NCI-H1105 (cell line): ENCODE measurements at regions not wholly inside any gene's neighbourhood (a gene's known extent, or its start where the extent isn't known, plus 50 kb on each side); places are given as distances from the start of the nearest gene placed in this dataset.
"Not testable (repeated sequence)": the region's sequence is repeated elsewhere in the genome, so short reads cannot be mapped to it uniquely, and the experiment has no call there.

Source experiments
- DNase-seq: peaks from one replicate; lab custom pipeline; 2025; lab: John Stamatoyannopoulos, UW

- DNase-seq = no peak
Observed at GRCh38 chr9:120338340-120338739, 241.6 kb downstream of the CDK5RAP2 start.

DNA sequence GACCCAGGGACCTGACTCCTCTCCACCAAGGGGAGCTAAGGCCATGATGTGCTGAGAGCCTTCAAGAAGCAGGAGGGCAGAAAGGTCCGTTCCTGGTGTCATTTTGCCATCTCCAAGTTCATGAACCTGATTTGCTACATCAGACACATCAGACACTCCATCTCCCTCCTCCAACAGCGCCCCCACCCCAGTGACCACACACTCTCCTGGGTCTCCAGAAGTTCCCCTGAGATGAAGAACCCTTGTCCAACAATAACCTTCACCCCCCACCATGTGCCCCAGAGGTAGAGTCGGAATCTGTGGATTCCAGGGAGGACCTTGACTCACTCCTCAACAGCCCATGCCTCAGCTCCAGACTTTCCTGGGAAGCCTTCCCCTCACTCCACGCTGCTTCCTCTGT, 242.8 kb downstream of the CDK5RAP2 start:
- no peak for DNase-seq

- no peak for DNase-seq
Observed at GRCh38 chr9:120336753-120337090, 243.2 kb downstream of the CDK5RAP2 start.

GRCh38 chr9:120336021-120336752, 243.8 kb downstream of the CDK5RAP2 start:
- DNase-seq = peak; percentile 32

GRCh38 chr9:120331913-120332312, 248.1 kb downstream of the CDK5RAP2 start:
- DNase-seq = no peak

DNA sequence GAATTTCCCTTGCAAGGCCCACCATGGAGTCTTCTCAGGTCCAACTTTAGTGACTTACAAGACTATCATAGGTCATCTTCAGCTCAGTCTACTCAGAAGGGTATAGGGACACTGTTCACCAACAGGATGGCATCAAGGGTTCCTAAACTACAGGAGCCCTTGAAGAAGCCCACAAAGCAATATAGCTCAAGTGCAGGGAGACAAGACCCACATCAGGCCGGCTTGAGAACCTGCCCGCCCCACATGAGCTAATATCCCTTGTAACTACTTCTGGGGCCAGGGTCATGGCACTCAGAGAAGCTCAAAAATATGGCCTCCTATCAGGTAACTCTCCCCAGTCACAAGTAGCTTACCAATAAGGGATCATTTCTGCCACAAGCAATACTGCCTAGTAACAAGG, 249.9 kb downstream of the CDK5RAP2 start:
- DNase-seq = no peak

DNA sequence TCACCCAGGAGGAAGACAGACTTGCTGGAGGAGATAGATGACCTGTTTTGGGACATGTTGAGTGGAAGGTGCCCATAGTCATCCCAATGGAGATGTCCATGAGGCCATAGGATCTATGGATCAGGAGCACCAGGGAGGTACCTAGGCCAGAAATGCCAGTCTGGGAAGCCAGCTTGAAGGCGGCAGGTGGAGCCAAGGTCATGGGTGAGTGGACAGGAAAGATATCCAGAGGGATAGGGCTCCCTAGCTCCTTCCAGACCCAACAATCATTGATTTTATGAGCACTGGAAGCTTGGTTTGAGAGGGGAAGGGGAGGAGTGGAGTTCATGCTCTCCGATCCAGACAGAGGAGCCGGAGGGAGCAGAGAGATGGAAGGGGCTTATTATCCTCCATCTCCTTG, 252.6 kb downstream of the CDK5RAP2 start:
- DNase-seq = no peak

GRCh38 chr9:120326049-120326693, 253.8 kb downstream of the CDK5RAP2 start:
- no peak for DNase-seq

GRCh38 chr9:120324996-120325642, 254.8 kb downstream of the CDK5RAP2 start:
- DNase-seq = peak; percentile 15

DNA sequence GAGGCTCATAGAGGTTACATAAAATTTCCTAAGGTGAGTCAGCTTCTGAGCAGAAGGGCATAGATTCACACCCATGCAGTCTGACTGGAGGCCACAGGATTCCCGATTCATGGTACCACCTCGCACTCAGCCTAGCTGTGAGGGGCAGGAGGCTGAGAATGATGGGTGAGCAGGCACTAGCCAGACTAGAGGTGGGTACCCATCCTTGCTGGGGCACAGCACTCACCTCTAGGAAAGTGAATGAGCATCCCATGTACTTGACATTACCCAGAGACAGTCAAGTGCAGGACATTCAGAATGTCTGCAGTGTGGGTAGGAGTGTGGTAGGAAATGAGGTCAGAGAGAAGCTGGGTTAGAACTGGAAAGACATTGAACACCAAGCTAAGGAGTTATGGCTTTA, 255.5 kb downstream of the CDK5RAP2 start:
- no peak for DNase-seq

- no peak for DNase-seq
Observed at GRCh38 chr9:120323125-120323524, 256.8 kb downstream of the CDK5RAP2 start.

DNA sequence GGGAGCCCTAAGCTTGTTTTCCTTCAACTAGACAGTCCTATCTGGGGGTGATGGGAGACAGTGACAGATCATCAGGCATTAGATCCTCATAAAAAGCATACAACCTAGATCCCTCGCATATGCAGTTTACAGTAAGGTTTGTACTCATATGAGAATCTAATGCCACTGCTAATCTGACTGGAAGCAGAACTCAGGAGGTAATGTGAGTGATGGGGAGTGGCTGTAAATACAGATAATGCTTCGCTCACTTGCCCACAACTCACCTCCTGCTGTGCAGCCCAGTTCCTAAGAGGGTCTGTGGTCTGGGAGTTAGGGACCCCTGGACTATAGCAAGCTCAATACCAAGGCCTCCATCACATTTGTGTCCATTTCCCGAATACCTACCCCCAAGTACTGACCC, 260.5 kb downstream of the CDK5RAP2 start:
- DNase-seq = no peak

DNA sequence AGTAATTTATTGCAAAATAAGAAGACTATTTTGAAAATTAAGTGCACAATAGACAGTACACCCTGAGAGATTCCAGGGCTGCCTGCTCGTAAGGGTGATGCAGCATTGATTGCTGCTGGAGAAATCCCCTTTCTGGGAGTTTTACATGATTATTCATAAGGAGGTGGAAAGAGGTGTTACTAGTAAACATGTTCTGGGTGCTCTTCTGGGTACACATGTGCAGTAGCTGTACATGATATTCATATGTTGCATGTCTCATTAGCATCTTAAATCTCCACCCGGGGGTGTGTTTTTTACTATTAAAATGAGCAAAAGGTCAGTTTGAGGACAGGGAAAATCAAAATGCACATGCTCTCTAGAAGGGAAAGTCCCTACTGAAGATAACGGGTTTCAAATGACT, 264.8 kb downstream of the CDK5RAP2 start:
- no peak for DNase-seq

DNA sequence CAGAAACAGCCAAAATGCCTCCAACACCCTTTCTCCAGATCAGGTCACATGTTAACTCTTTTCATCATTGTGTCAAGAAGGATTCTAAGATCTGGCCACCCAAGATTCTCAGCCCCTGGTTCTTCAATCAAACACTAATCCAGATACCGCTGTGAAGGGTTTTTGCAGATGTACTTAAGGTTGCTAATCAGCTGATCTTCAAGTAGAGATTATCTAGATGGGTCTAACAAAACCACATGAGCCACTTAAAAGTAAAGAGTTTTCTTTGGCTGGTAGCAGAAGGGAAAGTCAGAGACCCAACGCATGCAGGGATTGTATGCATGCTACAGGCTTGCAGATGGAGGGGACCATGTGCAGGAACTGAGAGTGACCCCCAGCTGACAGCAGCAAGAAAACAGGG, 267.9 kb downstream of the CDK5RAP2 start:
- no peak for DNase-seq

- DNase-seq = no peak
Observed at GRCh38 chr9:120310035-120310434, 269.9 kb downstream of the CDK5RAP2 start.

- no peak for DNase-seq
Observed at GRCh38 chr9:120308495-120308894, 271.5 kb downstream of the CDK5RAP2 start.

- DNase-seq = no peak
Observed at GRCh38 chr9:120307599-120307998, 272.4 kb downstream of the CDK5RAP2 start.

- no peak for DNase-seq
Observed at GRCh38 chr9:120306561-120306960, 273.4 kb downstream of the CDK5RAP2 start.

GRCh38 chr9:120306088-120306487, 273.9 kb downstream of the CDK5RAP2 start:
- DNase-seq = no peak

GRCh38 chr9:120304896-120305295, 275.1 kb downstream of the CDK5RAP2 start:
- DNase-seq = not testable (repeated sequence)

DNA sequence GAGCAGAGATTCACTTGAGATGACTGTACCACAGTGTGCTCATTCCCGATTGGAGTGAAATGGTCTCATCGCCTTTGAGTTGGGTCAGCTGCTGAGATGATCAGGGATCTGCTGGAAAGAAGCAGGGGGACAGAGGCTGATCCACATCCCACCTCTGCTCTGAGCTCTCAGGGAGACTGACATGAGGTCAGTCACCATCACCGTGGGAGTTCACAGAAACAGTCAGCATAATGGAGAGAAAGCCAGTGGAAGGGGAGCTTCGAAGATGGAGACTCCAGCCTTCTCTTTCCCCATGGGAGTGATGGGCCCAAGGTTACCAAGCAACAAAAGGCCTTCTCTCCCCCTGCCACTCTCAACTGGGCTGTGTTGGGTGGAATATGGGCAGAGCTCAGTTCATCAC, 276.4 kb downstream of the CDK5RAP2 start:
- no peak for DNase-seq

GRCh38 chr9:120299785-120300184, 280.2 kb downstream of the CDK5RAP2 start:
- DNase-seq = no peak

GRCh38 chr9:120294003-120294402, 286.0 kb downstream of the CDK5RAP2 start:
- DNase-seq = no peak
